PC-3 (cell line): ENCODE measurements at regions not wholly inside any gene's neighbourhood (a gene's known extent, or its start where the extent isn't known, plus 50 kb on each side); places are given as distances from the start of the nearest gene placed in this dataset.

Source experiments
- EZH2 ChIP-seq: fragments of 300-600 bp; sonication (generic); IDR thresholded peaks from one replicate; pipeline ENCODE4 v1.6.1; 2017; ENCODE audit warnings: antibody characterized with exemption, mild to moderate bottlenecking, low read length; ENCODE audit not compliant: unreplicated experiment
- EZH2phosphoT487 ChIP-seq: fragments of 300-600 bp; sonication (generic); IDR thresholded peaks from 2 replicates; pipeline ENCODE4 v1.6.1; 2018; ENCODE audit warnings: mild to moderate bottlenecking, antibody characterized with exemption, low read length, borderline replicate concordance
- TF ChIP-seq, protein P1 (sequence below): fragments of 300-600 bp; sonication (generic); conservative IDR thresholded peaks from 2 replicates; pipeline ENCODE4 v1.5.1; 2017; ENCODE audit warnings: antibody characterized with exemption, low read depth, mild to moderate bottlenecking, low read length

DNA sequence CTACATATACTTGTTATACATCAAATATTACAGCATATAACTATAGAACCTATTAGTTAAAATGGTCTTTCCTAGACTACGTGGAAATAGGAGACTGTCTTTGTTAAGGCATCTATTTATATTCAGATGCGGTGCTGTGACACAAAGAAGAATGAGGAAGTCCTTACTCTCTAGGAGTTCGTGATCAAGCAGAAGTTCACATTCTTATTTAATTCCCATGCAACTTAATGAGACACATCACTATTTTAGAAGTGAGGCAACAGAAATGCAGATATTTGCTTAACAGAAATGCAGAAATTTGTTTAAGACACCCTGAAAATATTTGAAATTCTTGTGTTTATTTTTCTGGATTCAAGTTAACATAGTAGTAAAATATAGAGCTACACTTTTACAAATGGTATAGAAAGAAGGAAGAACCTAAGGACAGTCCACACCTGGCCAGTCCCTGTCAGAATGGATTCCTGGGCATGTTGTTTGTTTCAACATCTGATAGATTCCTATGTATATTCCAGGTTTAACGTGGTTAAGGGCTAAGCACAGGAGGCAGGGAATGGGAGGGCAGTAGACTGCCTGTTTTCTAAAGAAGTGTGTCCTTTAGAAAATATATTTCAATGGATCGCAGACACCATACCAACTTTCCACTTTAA, 70.6 kb upstream of the NXPH1 start:
- TF ChIP-seq, protein P1, sequence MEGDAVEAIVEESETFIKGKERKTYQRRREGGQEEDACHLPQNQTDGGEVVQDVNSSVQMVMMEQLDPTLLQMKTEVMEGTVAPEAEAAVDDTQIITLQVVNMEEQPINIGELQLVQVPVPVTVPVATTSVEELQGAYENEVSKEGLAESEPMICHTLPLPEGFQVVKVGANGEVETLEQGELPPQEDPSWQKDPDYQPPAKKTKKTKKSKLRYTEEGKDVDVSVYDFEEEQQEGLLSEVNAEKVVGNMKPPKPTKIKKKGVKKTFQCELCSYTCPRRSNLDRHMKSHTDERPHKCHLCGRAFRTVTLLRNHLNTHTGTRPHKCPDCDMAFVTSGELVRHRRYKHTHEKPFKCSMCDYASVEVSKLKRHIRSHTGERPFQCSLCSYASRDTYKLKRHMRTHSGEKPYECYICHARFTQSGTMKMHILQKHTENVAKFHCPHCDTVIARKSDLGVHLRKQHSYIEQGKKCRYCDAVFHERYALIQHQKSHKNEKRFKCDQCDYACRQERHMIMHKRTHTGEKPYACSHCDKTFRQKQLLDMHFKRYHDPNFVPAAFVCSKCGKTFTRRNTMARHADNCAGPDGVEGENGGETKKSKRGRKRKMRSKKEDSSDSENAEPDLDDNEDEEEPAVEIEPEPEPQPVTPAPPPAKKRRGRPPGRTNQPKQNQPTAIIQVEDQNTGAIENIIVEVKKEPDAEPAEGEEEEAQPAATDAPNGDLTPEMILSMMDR = no peak
- TF ChIP-seq EZH2phosphoT487 = no peak
- TF ChIP-seq EZH2 = no peak
